ENCODE measurements at regions not wholly inside any gene's neighbourhood (a gene's known extent, or its start where the extent isn't known, plus 50 kb on each side); places are given as distances from the start of the nearest gene placed in this dataset.
"Not testable (repeated sequence)": the region's sequence is repeated elsewhere in the genome, so short reads cannot be mapped to it uniquely, and the experiment has no call there.

DNA sequence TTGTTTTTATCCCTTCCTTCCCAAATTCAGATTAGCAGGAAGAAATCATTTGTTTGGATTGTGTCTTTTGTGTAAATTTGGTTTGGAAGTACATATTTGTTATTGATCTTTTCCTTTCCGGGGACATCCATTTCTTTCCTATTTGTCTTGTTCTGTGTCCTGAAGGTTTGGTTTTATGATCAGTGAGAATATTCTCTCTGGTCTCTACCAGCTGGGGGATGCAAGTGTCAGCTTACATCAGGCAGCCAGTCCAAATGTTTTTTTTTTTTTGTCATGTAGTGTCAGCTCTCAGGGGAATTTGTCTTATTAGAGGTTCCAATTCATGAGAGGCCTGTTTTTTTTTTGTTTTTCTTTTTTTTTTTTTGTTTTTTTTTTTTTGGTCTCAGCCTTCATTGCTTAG lies 479.2 kb upstream of the LRRC7 start:
- no peak for DNase-seq

- no peak for DNase-seq
These were observed 477.6 kb upstream of the LRRC7 start for GRCh38 chr1:69090170-69090569.

DNA sequence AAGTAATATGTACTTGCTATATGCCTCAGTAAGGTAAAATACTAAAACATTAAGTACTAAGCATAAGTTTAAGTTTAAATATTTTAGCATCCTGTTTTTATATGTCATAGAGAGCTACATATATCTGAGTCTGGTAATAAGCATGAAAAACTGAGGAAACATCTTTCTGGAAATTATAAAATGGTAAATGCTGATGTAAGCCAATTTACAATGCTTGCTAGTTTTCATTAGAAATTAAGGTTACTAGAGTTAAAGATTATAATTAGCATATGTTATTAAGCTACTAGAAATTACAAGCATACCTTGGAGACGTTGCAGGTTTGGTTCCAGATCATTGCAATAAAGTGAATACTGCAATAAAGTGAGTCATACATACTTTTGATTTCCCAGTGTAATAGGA lies 477.0 kb upstream of the LRRC7 start:
- DNase-seq, result no peak

DNA sequence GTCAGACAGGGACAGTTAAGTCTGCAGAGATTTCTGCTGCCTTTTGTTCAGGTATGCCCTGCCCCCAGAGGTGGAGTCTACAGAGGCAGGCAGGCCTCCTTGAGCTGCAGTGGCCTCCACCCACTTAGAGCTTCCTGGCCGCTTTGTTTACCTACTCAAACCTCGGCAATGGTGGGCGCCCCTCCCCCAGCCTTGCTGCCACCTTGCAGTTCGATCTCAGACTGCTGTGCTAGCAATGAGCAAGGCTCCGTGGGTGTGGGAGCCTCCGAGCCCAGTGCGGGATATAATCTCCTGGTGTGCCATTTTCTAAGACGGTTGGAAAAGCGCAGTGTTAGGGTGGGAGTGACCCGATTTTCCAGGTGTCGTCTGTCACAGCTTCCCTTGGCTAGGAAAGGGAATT lies 465.7 kb upstream of the LRRC7 start:
- DNase-seq, result not testable (repeated sequence)

- no peak for DNase-seq
These were observed 464.5 kb upstream of the LRRC7 start for GRCh38 chr1:69103213-69103612.

GRCh38 chr1:69103705-69104385 lies 463.9 kb upstream of the LRRC7 start:
- no peak for DNase-seq

DNA sequence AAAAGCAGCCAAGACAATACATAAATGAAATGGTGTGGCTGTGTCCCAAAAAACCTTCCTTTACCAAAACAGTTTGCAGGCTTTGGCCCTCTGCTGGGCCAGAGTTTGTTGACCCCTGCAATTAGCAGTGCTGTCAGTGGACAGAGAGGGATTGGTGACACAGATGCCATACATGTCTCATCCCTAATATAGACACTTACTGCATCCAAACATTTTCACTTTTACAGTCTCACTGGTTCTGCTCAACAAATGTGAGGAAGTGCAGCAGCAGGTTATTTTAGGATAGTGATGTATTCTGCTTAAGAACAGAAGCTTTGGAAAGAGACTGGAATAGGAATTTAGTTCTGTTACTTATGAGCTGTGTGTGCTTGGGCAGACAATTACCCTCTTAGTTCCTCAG lies 462.8 kb upstream of the LRRC7 start:
- no peak for DNase-seq

- DNase-seq, result no peak
These were observed 458.4 kb upstream of the LRRC7 start for GRCh38 chr1:69109277-69109676.

GRCh38 chr1:69110851-69111250 lies 456.9 kb upstream of the LRRC7 start:
- DNase-seq, result no peak

GRCh38 chr1:69120126-69120741 lies 447.5 kb upstream of the LRRC7 start:
- DNase-seq, result not testable (repeated sequence)

GRCh38 chr1:69120817-69121216 lies 446.9 kb upstream of the LRRC7 start:
- no peak for DNase-seq

DNA sequence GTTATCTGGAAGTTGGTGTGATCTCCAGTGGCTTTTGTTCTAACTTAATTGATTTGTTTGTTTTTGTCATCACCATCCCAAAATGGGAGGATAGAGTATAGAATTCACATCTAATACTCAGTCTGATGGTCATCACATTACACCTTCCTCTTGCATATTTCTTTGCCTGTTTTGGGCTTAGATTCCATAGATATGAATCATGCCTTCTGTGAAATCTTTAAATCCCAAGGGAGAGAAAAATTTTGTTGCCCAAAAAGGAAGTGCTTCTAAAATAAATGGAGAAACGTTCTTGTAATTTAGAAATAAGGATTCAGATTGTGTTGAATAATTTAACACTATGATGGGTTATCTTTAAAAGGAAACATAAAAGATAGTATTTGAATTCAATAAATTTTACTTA lies 446.0 kb upstream of the LRRC7 start:
- no peak for DNase-seq

- DNase-seq, result no peak
These were observed 445.3 kb upstream of the LRRC7 start for GRCh38 chr1:69122373-69122772.

DNA sequence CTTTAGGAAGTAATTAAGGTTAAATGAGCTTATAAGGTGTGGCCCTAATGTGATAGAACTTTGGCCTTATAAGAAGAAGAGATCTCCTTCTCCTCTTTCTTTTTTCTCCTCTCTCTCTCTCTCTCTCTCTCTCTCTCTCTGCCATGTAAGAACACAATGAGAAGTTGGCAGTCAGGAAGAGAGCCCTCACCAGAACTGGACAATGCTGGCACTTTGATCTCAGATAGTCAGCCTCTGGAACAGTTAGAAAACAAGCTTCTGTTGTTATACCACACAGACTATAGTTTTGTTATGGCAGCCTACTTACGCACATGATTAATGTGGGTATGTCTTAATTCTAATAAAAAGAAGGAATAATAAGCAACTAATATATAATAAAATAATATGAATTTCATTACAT lies 444.2 kb upstream of the LRRC7 start:
- DNase-seq, result no peak

DNA sequence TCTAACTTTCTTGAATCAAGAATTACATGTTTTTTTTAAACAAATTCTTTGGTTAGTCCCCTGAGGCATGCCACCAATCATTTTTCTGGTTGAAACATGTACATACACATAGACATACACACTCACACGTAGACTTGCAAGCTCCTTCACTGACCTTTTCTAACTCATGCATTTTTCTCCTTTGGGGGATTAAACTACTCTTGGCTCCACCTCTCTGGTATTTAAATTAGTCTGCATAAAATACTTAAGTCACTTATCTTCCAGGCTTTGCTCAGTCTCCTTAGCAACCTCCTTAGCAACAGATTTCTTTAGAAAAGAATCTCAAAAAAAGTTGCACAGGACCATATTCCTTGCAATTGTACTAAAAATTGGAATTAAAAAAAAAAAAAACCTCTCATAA lies 440.9 kb upstream of the LRRC7 start:
- no peak for DNase-seq

- no peak for DNase-seq
These were observed 439.5 kb upstream of the LRRC7 start for GRCh38 chr1:69128204-69128603.

GRCh38 chr1:69129538-69129937 lies 438.2 kb upstream of the LRRC7 start:
- DNase-seq, result no peak

GRCh38 chr1:69138172-69138571 lies 429.6 kb upstream of the LRRC7 start:
- DNase-seq, result no peak

GRCh38 chr1:69139007-69139406 lies 428.7 kb upstream of the LRRC7 start:
- DNase-seq, result no peak

DNA sequence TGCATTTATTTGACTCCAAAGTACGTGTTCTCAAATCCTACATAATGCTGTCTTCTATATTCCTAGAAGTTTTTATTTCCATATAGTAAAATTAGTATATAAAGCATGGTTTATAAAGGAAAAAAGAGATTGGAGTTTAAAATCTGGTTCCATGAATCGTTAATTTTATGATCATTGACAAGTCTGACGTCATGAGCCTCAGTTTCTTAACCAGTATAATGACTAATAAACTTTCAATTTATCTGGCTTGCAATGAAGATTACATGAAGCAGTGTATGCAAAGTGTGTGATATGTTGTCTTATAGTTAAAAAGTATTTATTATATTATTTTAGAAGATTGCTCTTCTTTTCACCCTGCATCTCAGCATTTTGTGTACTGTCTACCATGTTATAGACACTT lies 421.4 kb upstream of the LRRC7 start:
- no peak for DNase-seq

DNA sequence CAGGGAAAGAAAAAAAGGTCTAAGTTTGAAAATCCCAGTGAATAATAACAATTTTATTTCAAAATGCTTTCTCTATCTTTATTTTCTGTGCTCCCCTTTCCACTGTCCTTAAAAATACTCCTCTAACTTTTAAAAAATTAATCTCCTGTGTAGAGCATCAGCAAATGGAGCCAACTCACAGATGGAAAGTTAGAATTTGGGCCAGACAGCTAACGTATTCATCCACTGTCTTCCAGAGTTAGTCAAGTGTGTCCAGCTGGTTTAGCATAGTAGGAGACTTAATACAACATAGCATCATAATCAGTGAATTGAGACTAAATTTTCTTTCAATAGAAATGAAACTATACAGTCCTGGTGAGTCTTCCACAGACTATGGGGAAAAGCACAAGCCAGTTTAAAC lies 419.0 kb upstream of the LRRC7 start:
- DNase-seq, result no peak

GRCh38 chr1:69157046-69157756 lies 410.5 kb upstream of the LRRC7 start:
- DNase-seq, result no peak

- no peak for DNase-seq
These were observed 404.5 kb upstream of the LRRC7 start for GRCh38 chr1:69163241-69163640.

DNA sequence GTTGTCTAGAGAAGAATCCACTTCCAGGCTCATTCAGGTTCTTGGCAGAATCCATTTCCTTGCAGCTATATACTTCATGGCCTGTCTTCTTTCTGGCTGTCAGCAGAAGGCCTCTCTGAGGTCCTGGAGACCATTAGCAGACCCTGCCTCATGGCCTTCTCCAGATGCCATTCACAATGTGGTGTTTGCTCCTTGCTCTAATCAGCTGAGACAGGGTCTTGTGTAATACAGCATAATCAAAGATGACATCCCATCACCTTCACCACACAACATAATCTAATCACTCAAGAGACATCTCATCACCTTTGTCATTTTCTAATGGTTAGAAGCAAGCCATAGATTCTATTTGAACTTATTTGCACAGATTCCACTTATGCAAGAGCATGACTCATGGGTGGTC lies 403.9 kb upstream of the LRRC7 start:
- no peak for DNase-seq

- no peak for DNase-seq
These were observed 399.8 kb upstream of the LRRC7 start for GRCh38 chr1:69167876-69168275.
